SK-N-SH (cell line): ENCODE measurements at regions not wholly inside any gene's neighbourhood (a gene's known extent, or its start where the extent isn't known, plus 50 kb on each side); places are given as distances from the start of the nearest gene placed in this dataset.

Source experiments
- CTCF ChIA-PET: fragments of 300-600, 350-600 bp; formaldehyde crosslinking; extraction: SDS; loops from one replicate; lab custom pipeline; 2021; lab: Yijun Ruan, JAX
- POLR2A ChIA-PET: fragments of 350-600 bp; sonication (Branson Sonifier 250); formaldehyde crosslinking; extraction: SDS; loops from one replicate; lab custom pipeline; 2020; ENCODE audit warnings: antibody characterized with exemption, inconsistent platforms; lab: Yijun Ruan, JAX
- DNase-seq: peaks from one replicate; pipeline ENCODE4 v3.0.0; 2012
- H2AFZ ChIP-seq: fragments of 200-600 bp; sonication (generic); 2 replicates; pipeline ENCODE4 v1.8.1; 2016; ENCODE audit warnings: antibody characterized with exemption, mild to moderate bottlenecking, low read depth
- H3F3A ChIP-seq: fragments of 200-600 bp; sonication (generic); replicated peaks from 2 replicates; pipeline ENCODE3; 2016; ENCODE audit warnings: antibody characterized with exemption, mild to moderate bottlenecking; ENCODE audit not compliant: insufficient read depth
- H3K27ac ChIP-seq, 2 experiments: fragments of 200-500 bp in 1 of 2; fragments of 200-600 bp in 1 of 2; sonication (Bioruptor generic) in 1 of 2; sonication (generic), shearing (Covaris generic) in 1 of 2; 2 replicates each; pipeline versions ENCODE4 v1.5.1 to v1.6.1; 2014 to 2016; ENCODE audit warnings: low read depth in 2 of 2, inconsistent platforms in 1 of 2, low read length in 1 of 2, mild to moderate bottlenecking in 1 of 2, mixed read lengths in 1 of 2
- H3K27me3 ChIP-seq: fragments of 200-600 bp; sonication (generic), shearing (Covaris generic); 2 replicates; pipeline ENCODE4 v1.6.1; 2016; ENCODE audit warnings: mixed run types; ENCODE audit not compliant: insufficient read depth
- H3K36me3 ChIP-seq, 2 experiments: fragments of 200-500 bp in 1 of 2; fragments of 200-600 bp in 1 of 2; sonication (Bioruptor generic) in 1 of 2; sonication (generic) in 1 of 2; replicated peaks in 1 of 2; 2 replicates each; pipeline versions ENCODE3 to v1.5.1; 2014 to 2016; ENCODE audit warnings: low read length in 1 of 2, mild to moderate bottlenecking in 1 of 2; ENCODE audit not compliant: insufficient read depth in 2 of 2, control insufficient read depth in 1 of 2
- H3K4me1 ChIP-seq, 2 experiments: fragments of 200-500 bp in 1 of 2; fragments of 200-600 bp in 1 of 2; sonication (Bioruptor generic) in 1 of 2; sonication (generic), shearing (Covaris generic) in 1 of 2; 2 replicates each; pipeline versions ENCODE4 v1.5.1 to v1.6.1; 2014 to 2016; ENCODE audit warnings: low read depth in 1 of 2, low read length in 1 of 2, mixed run types in 1 of 2; ENCODE audit not compliant: insufficient read depth in 2 of 2, control insufficient read depth in 1 of 2
- H3K4me2 ChIP-seq: fragments of 200-600 bp; sonication (generic), shearing (Covaris generic); 2 replicates; pipeline ENCODE4 v1.6.1; 2017; ENCODE audit warnings: mixed run types
- H3K4me3 ChIP-seq, 2 experiments: fragments of 200-500 bp in 1 of 2; fragments of 200-600 bp in 1 of 2; sonication (Bioruptor generic) in 1 of 2; sonication (generic), shearing (Covaris generic) in 1 of 2; 2 replicates each; pipeline versions ENCODE4 v1.5.1 to v1.8.1; 2014 to 2016; ENCODE audit warnings: low read depth in 2 of 2, inconsistent platforms in 1 of 2, low read length in 1 of 2, mild to moderate bottlenecking in 1 of 2, mixed read lengths in 1 of 2, moderate library complexity in 1 of 2
- H3K79me2 ChIP-seq: fragments of 200-600 bp; sonication (generic); 2 replicates; pipeline ENCODE4 v1.8.1; 2017; ENCODE audit warnings: mild to moderate bottlenecking; ENCODE audit not compliant: insufficient read depth
- H3K9ac ChIP-seq: fragments of 200-600 bp; sonication (generic); 2 replicates; pipeline ENCODE4 v1.6.1; 2017; ENCODE audit warnings: mixed run types
- H3K9me2 ChIP-seq: fragments of 200-600 bp; sonication (generic); 2 replicates; pipeline ENCODE4 v1.6.1; 2017; ENCODE audit warnings: mixed run types
- H3K9me3 ChIP-seq: fragments of 200-600 bp; sonication (generic); 2 replicates; pipeline ENCODE4 v1.6.1; 2017; ENCODE audit warnings: mixed run types, mild to moderate bottlenecking, moderate library complexity
- H4K20me1 ChIP-seq: fragments of 200-600 bp; sonication (generic); 2 replicates; pipeline ENCODE4 v1.6.1; 2017; ENCODE audit warnings: mild to moderate bottlenecking, mixed run types; ENCODE audit not compliant: insufficient read depth
- CHD2 ChIP-seq: fragments of 150-350 bp; IDR thresholded peaks from 2 replicates; pipeline ENCODE4 v1.6.1; 2018; ENCODE audit warnings: low read length; ENCODE audit not compliant: partially characterized antibody
- ELF1 ChIP-seq: IDR thresholded peaks from 2 replicates; pipeline ENCODE4 v1.4.0; 2012
- EZH2phosphoT487 ChIP-seq: fragments of 200-600 bp; sonication (generic); IDR thresholded peaks from 2 replicates; pipeline ENCODE4 v1.6.1; 2017; ENCODE audit warnings: low read depth, mixed run types, mild to moderate bottlenecking, antibody characterized with exemption, moderate library complexity, borderline replicate concordance
- FOXJ3 ChIP-seq: sonication (generic); formaldehyde crosslinking; IDR thresholded peaks from 2 replicates; pipeline ENCODE4 v1.5.1; 2020; ENCODE audit warnings: mild to moderate bottlenecking, missing genetic modification reagents
- IRF3 ChIP-seq: fragments of 150-350 bp; IDR thresholded peaks from 2 replicates; pipeline ENCODE4 v1.6.1; 2016; ENCODE audit warnings: mild to moderate bottlenecking, low read depth, low read length
- JUND ChIP-seq: IDR thresholded peaks from 2 replicates; pipeline ENCODE4 v1.4.0; 2012
- MEF2A ChIP-seq: IDR thresholded peaks from 2 replicates; pipeline ENCODE4 v1.4.0; 2012; ENCODE audit warnings: low read depth, borderline replicate concordance
- MXI1 ChIP-seq: IDR thresholded peaks from 2 replicates; pipeline ENCODE4 v1.6.1; 2012; ENCODE audit warnings: mild to moderate bottlenecking, low read depth, low read length, improper control_type of control experiment
- NFIC ChIP-seq: IDR thresholded peaks from 2 replicates; pipeline ENCODE4 v1.4.0; 2012; ENCODE audit warnings: borderline replicate concordance
- RAD21 ChIP-seq: IDR thresholded peaks from 2 replicates; pipeline ENCODE4 v1.6.1; 2012; ENCODE audit warnings: mild to moderate bottlenecking, low read length
- RCOR1 ChIP-seq: fragments of 150-350 bp; IDR thresholded peaks from 2 replicates; pipeline ENCODE4 v1.6.1; 2017; ENCODE audit warnings: antibody characterized with exemption, low read length
- REST ChIP-seq: IDR thresholded peaks from 2 replicates; pipeline ENCODE4 v1.6.1; 2012; ENCODE audit warnings: mild to moderate bottlenecking, low read depth, low read length, moderate library complexity
- RFX5 ChIP-seq: IDR thresholded peaks from 2 replicates; pipeline ENCODE4 v1.6.1; 2012; ENCODE audit warnings: mild to moderate bottlenecking, improper control_type of control experiment, low read length
- RXRA ChIP-seq: IDR thresholded peaks from 2 replicates; pipeline ENCODE4 v1.4.0; 2012; ENCODE audit warnings: low read depth, mild to moderate bottlenecking, borderline replicate concordance
- TAF1 ChIP-seq: IDR thresholded peaks from 2 replicates; pipeline ENCODE4 v1.6.1; 2012; ENCODE audit warnings: low read depth, mild to moderate bottlenecking, low read length, moderate library complexity, borderline replicate concordance
- TCF12 ChIP-seq: IDR thresholded peaks from 2 replicates; pipeline ENCODE4 v1.4.0; 2012
- TEAD4 ChIP-seq: IDR thresholded peaks from 2 replicates; pipeline ENCODE4 v1.4.0; 2012; ENCODE audit warnings: mild to moderate bottlenecking, borderline replicate concordance; ENCODE audit not compliant: insufficient read depth
- USF1 ChIP-seq: IDR thresholded peaks from 2 replicates; pipeline ENCODE4 v1.4.0; 2012; ENCODE audit warnings: low read depth, borderline replicate concordance
- WGBS: methylation state at CpG from one replicate; pipeline ENCODE4 v1.1.6; 2017; ENCODE audit warnings: low lambda C conversion rate; 5-methylcytosine and 5-hydroxymethylcytosine counted together
- TF ChIP-seq, protein P1 (sequence below): IDR thresholded peaks from 2 replicates; pipeline ENCODE4 v1.4.0; 2012; ENCODE audit warnings: low read depth

- ChIA-PET POLR2A (no interaction called here), CTCF (no interaction called here)
- Histone ChIP-seq H3K79me2 (no peaks in the 10 kb centered on the region), H3K9ac (no peak overlapping the region), H2AFZ (no peak overlapping the region), H3K27ac (no peak overlapping the region), H3K36me3 (no peaks in the 10 kb centered on the region), H3K9me2 (no peaks in the 10 kb centered on the region), H3K27me3 (no peaks in the 10 kb centered on the region), H3K4me3 (no peak overlapping the region), H3K4me2 (no peak overlapping the region), H3F3A (no peaks in the 10 kb centered on the region), H3K4me1 (no peaks in the 10 kb centered on the region), H4K20me1 (no peaks in the 10 kb centered on the region), H3K9me3 (no peaks in the 10 kb centered on the region)
- 47% methylated on average over 7 of the region's 7 CpGs for WGBS
- no peak for DNase-seq
- TF ChIP-seq CHD2 (no peak), TEAD4 (no peak), RXRA (no peak), TCF12 (no peak), RFX5 (no peak), MXI1 (no peak), NFIC (no peak), RCOR1 (no peak), MEF2A (no peak), TAF1 (no peak), REST (no peak), EZH2phosphoT487 (no peak), RAD21 (no peak), ELF1 (no peak), IRF3 (no peak), FOXJ3 (CRISPR knock-in tag) (no peak), USF1 (no peak), JUND (no peak)
- TF ChIP-seq, protein P1, sequence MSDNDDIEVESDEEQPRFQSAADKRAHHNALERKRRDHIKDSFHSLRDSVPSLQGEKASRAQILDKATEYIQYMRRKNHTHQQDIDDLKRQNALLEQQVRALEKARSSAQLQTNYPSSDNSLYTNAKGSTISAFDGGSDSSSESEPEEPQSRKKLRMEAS: no peak
Observed at GRCh38 chr16:6190776-6191175, 1093.2 kb upstream of the EEF2KMT start.
